ENCODE measurements at regions not wholly inside any gene's neighbourhood (a gene's known extent, or its start where the extent isn't known, plus 50 kb on each side); places are given as distances from the start of the nearest gene placed in this dataset.
"Not testable (repeated sequence)": the region's sequence is repeated elsewhere in the genome, so short reads cannot be mapped to it uniquely, and the experiment has no call there.

- DNase-seq (ENCODE audit: low read depth), result no peak
- TF ChIP-seq CTCF (IDR thresholded peaks at IDR 0.05; ENCODE audit: low read depth, low read length, missing control alignments), result no peak
These were observed 377.7 kb upstream of the KLF6 start for GRCh38 chr10:4162571-4163286.

GRCh38 chr10:4159173-4159572, 374.2 kb upstream of the KLF6 start:
- H3K4me3 ChIP-seq (ENCODE audit: low read depth, low read length), result no peak overlapping the region
- TF ChIP-seq CTCF (IDR thresholded peaks at IDR 0.05; ENCODE audit: low read depth, low read length, missing control alignments), result no peak
- no peak for DNase-seq (ENCODE audit: low read depth)

More at GRCh38 chr10:4162571-4163286, 377.7 kb upstream of the KLF6 start:
- no peak overlapping the region for H3K4me3 ChIP-seq (ENCODE audit: low read depth, low read length)

GRCh38 chr10:4154191-4154715, 369.2 kb upstream of the KLF6 start:
- no peak overlapping the region for H3K4me3 ChIP-seq (ENCODE audit: low read depth, low read length)
- TF ChIP-seq CTCF (IDR thresholded peaks at IDR 0.05; ENCODE audit: low read depth, low read length, missing control alignments), result no peak
- DNase-seq (ENCODE audit: low read depth), result no peak

- no peak for DNase-seq (ENCODE audit: low read depth)
- no peak overlapping the region for H3K4me3 ChIP-seq (ENCODE audit: low read depth, low read length)
- TF ChIP-seq CTCF (IDR thresholded peaks at IDR 0.05; ENCODE audit: low read depth, low read length, missing control alignments), result no peak
These were observed 366.5 kb upstream of the KLF6 start for GRCh38 chr10:4151466-4151865.

- H3K4me3 ChIP-seq (ENCODE audit: low read depth, low read length), result no peak overlapping the region
- no peak for TF ChIP-seq CTCF (IDR thresholded peaks at IDR 0.05; ENCODE audit: low read depth, low read length, missing control alignments)
- DNase-seq (ENCODE audit: low read depth), result no peak
These were observed 365.7 kb upstream of the KLF6 start for GRCh38 chr10:4150676-4151075.

GRCh38 chr10:4149460-4149859, 364.5 kb upstream of the KLF6 start:
- not testable (repeated sequence) for DNase-seq (ENCODE audit: low read depth)

GRCh38 chr10:4147245-4147644, 362.2 kb upstream of the KLF6 start:
- no peak for DNase-seq (ENCODE audit: low read depth)
- H3K4me3 ChIP-seq (ENCODE audit: low read depth, low read length), result no peak overlapping the region
- no peak for TF ChIP-seq CTCF (IDR thresholded peaks at IDR 0.05; ENCODE audit: low read depth, low read length, missing control alignments)

More at GRCh38 chr10:4149460-4149859, 364.5 kb upstream of the KLF6 start:
- not testable (repeated sequence) for H3K4me3 ChIP-seq (ENCODE audit: low read depth, low read length)

All from GM12864 (cell line).